ENCODE measurements at regions not wholly inside any gene's neighbourhood (a gene's known extent, or its start where the extent isn't known, plus 50 kb on each side); places are given as distances from the start of the nearest gene placed in this dataset.
A peak's percentile ranks its signal among the peaks of the same experiment; 100 is the strongest.

DNA sequence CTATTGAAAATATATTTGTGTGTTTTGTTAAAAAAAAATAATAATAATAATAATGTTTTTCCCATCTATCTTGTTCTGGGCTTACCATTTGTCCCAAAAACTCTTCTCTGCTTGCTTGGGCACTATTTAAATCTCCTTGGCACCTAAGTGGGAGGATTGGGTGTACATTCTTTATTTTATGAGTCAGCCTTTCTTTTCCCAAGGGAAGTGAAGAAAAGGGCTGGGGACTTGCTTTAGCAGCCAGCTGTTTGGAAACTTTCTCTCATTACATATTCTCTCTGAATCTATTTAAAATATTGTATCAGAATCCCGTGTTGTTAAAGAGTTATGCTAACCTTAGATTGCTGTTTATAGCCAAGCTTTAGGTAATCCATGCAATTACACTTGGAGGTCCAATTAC is 2332.4 kb downstream of the ARAP2 start:
- no peak for ATAC-seq
- 0% methylated on average over 1 of the region's 1 CpG for WGBS (ENCODE audit: missing lambda C conversion rate)
- Histone ChIP-seq H3K4me1 (no peaks in the 10 kb centered on the region), H3K4me2 (no peak overlapping the region), H3K27ac (no peak overlapping the region), H3K9me3 (peaks cover 4% of the 10 kb centered on the region; the same call in 1 of the 3 replicates), H3K4me3 (no peak overlapping the region)
- TF ChIP-seq FOSB (CRISPR knock-in tag; IDR thresholded peaks at IDR 0.05) (no peak), CEBPB (IDR thresholded peaks at IDR 0.05) (no peak), BHLHE40 (IDR thresholded peaks at IDR 0.05; ENCODE audit: low read depth, low read length) (no peak), ZSCAN20 (CRISPR knock-in tag; IDR thresholded peaks at IDR 0.05) (no peak), HEYL (CRISPR knock-in tag; IDR thresholded peaks at IDR 0.05) (no peak), MYC (IDR thresholded peaks at IDR 0.05; ENCODE audit: borderline replicate concordance, low read length) (no peak), POLR2A (IDR thresholded peaks at IDR 0.05; ENCODE audit: low read length) (no peak), EHMT2 (IDR thresholded peaks at IDR 0.05; ENCODE audit: low read depth) (no peak), RFX5 (IDR thresholded peaks at IDR 0.05) (no peak), KDM1A (IDR thresholded peaks at IDR 0.05; ENCODE audit: low read depth) (no peak), EHF (CRISPR knock-in tag; IDR thresholded peaks at IDR 0.05) (no peak), RNF2 (IDR thresholded peaks at IDR 0.05; ENCODE audit: borderline replicate concordance, low read depth) (no peak), TP53 (CRISPR knock-in tag; IDR thresholded peaks at IDR 0.05) (no peak), ESRRA (IDR thresholded peaks at IDR 0.05; ENCODE audit: borderline replicate concordance, low read length) (no peak), MAZ (IDR thresholded peaks at IDR 0.05; ENCODE audit: borderline replicate concordance, low read depth, low read length) (no peak), SREBF2 (IDR thresholded peaks at IDR 0.05) (no peak), GATA3 (IDR thresholded peaks at IDR 0.05; ENCODE audit: borderline replicate concordance) (no peak)
- TF ChIP-seq, protein P1, sequence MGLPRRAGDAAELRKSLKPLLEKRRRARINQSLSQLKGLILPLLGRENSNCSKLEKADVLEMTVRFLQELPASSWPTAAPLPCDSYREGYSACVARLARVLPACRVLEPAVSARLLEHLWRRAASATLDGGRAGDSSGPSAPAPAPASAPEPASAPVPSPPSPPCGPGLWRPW (IDR thresholded peaks at IDR 0.05) = no peak
- TF ChIP-seq, protein P2, sequence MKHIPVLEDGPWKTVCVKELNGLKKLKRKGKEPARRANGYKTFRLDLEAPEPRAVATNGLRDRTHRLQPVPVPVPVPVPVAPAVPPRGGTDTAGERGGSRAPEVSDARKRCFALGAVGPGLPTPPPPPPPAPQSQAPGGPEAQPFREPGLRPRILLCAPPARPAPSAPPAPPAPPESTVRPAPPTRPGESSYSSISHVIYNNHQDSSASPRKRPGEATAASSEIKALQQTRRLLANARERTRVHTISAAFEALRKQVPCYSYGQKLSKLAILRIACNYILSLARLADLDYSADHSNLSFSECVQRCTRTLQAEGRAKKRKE (CRISPR knock-in tag; IDR thresholded peaks at IDR 0.05; ENCODE audit: low read depth) = no peak
- ChIA-PET POLR2A (no interaction called here), CTCF (no interaction called here)
- no peak for FAIRE-seq
- no peak for DNase-seq (ENCODE audit: low read depth in 1 of 2, low spot score in 1 of 2)

DNA sequence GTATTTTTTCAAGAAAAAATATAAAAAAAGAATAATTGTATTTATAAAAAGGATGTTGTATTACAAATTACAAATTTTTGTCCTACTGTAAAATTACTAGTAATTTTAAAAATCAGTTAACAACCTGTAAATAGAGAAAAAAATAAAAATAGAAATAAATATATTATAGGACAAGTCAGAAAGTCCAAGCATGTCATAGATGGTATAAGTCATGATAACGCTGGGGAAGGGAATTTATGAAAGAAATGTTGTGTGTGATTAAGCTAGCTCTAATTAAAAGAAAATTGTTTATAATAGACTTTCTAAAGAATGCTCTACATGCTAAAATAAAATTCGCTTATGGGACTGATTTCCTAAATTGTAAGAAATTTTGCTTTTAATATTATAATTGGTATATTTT is 2329.9 kb downstream of the ARAP2 start:
- no peak for DNase-seq (ENCODE audit: low read depth in 1 of 2, low spot score in 1 of 2)
- H3K9me3 ChIP-seq = peaks cover 4% of the 10 kb centered on the region; the same call in 2 of the 3 replicates
- H3K4me1 ChIP-seq = no peaks in the 10 kb centered on the region
- TF ChIP-seq ZFP36 (IDR thresholded peaks at IDR 0.05; ENCODE audit: borderline replicate concordance, partially characterized antibody) (peak; percentile 64), ZSCAN20 (CRISPR knock-in tag; IDR thresholded peaks at IDR 0.05) (no peak)
- ChIA-PET POLR2A (no interaction called here), CTCF (no interaction called here)
- 22% methylated on average over 2 of the region's 2 CpGs for WGBS (ENCODE audit: missing lambda C conversion rate)
- no peak for FAIRE-seq
- no peak overlapping the region for H3K27ac ChIP-seq
- no peak for ATAC-seq
- H3K4me3 ChIP-seq = no peak overlapping the region
- no peak overlapping the region for H3K4me2 ChIP-seq

DNA sequence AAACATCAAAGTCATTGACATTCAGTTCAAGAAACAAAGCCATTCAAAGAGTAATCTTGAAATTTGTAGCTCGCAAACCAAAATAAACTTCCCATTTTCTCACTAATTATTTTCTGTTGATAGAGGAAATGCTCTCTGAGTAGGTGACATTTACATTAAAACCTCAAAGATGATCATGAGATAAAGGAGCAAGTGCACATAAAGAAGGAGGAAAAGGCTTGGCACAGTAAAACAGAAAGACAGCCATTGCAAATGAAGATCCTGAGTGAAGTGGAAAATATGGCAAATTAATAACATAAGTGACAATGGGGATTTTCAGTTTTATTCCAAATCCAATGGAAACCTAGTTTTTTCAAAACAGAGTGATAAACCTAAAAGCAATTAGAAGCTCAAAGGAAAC is 2320.8 kb downstream of the ARAP2 start:
- Histone ChIP-seq H3K9me3 (no peaks in the 10 kb centered on the region), H3K27ac (no peak overlapping the region), H3K4me3 (no peak overlapping the region), H3K4me1 (no peaks in the 10 kb centered on the region), H3K4me2 (no peak overlapping the region)
- FAIRE-seq (no peak), DNase-seq (ENCODE audit: low read depth in 1 of 2, low spot score in 1 of 2) (no peak), ATAC-seq (no peak)
- TF ChIP-seq ESRRA (IDR thresholded peaks at IDR 0.05; ENCODE audit: borderline replicate concordance, low read length) (no peak), CHD4 (IDR thresholded peaks at IDR 0.05; ENCODE audit: borderline replicate concordance) (no peak), NR3C1 (IDR thresholded peaks at IDR 0.05) (no peak), SMC3 (IDR thresholded peaks at IDR 0.05) (no peak)
- TF ChIP-seq, protein P3, sequence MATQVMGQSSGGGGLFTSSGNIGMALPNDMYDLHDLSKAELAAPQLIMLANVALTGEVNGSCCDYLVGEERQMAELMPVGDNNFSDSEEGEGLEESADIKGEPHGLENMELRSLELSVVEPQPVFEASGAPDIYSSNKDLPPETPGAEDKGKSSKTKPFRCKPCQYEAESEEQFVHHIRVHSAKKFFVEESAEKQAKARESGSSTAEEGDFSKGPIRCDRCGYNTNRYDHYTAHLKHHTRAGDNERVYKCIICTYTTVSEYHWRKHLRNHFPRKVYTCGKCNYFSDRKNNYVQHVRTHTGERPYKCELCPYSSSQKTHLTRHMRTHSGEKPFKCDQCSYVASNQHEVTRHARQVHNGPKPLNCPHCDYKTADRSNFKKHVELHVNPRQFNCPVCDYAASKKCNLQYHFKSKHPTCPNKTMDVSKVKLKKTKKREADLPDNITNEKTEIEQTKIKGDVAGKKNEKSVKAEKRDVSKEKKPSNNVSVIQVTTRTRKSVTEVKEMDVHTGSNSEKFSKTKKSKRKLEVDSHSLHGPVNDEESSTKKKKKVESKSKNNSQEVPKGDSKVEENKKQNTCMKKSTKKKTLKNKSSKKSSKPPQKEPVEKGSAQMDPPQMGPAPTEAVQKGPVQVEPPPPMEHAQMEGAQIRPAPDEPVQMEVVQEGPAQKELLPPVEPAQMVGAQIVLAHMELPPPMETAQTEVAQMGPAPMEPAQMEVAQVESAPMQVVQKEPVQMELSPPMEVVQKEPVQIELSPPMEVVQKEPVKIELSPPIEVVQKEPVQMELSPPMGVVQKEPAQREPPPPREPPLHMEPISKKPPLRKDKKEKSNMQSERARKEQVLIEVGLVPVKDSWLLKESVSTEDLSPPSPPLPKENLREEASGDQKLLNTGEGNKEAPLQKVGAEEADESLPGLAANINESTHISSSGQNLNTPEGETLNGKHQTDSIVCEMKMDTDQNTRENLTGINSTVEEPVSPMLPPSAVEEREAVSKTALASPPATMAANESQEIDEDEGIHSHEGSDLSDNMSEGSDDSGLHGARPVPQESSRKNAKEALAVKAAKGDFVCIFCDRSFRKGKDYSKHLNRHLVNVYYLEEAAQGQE (IDR thresholded peaks at IDR 0.05) = no peak
- TF ChIP-seq, protein P4, sequence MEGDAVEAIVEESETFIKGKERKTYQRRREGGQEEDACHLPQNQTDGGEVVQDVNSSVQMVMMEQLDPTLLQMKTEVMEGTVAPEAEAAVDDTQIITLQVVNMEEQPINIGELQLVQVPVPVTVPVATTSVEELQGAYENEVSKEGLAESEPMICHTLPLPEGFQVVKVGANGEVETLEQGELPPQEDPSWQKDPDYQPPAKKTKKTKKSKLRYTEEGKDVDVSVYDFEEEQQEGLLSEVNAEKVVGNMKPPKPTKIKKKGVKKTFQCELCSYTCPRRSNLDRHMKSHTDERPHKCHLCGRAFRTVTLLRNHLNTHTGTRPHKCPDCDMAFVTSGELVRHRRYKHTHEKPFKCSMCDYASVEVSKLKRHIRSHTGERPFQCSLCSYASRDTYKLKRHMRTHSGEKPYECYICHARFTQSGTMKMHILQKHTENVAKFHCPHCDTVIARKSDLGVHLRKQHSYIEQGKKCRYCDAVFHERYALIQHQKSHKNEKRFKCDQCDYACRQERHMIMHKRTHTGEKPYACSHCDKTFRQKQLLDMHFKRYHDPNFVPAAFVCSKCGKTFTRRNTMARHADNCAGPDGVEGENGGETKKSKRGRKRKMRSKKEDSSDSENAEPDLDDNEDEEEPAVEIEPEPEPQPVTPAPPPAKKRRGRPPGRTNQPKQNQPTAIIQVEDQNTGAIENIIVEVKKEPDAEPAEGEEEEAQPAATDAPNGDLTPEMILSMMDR (IDR thresholded peaks at IDR 0.05) = no peak
- WGBS (ENCODE audit: missing lambda C conversion rate) = 82% methylated on average over 1 of the region's 1 CpG
- ChIA-PET CTCF (no interaction called here), POLR2A (no interaction called here)
